Neural cell (in vitro differentiated cells): ENCODE measurements at regions not wholly inside any gene's neighbourhood (a gene's known extent, or its start where the extent isn't known, plus 50 kb on each side); places are given as distances from the start of the nearest gene placed in this dataset.

Source experiments
- H2AFZ ChIP-seq: fragments of 200-600, 300-800 bp; sonication (generic), shearing (Covaris generic); 2 replicates; pipeline ENCODE4 v1.6.0; 2014; ENCODE audit warnings: low read depth, mild to moderate bottlenecking, antibody characterized with exemption, low read length, moderate library complexity
- H3F3A ChIP-seq: fragments of 200-600 bp; shearing (Covaris generic); 2 replicates; pipeline ENCODE4 v1.6.1; 2016; ENCODE audit warnings: mild to moderate bottlenecking, moderate library complexity, mixed read lengths, antibody characterized with exemption, low read length; ENCODE audit not compliant: insufficient read depth, poor library complexity, severe bottlenecking
- H3K27ac ChIP-seq: fragments of 200-600, 300-800 bp; sonication (generic), shearing (Covaris generic); 2 replicates; pipeline ENCODE4 v1.5.1; 2014; ENCODE audit warnings: mild to moderate bottlenecking, low read length, moderate library complexity
- H3K27me3 ChIP-seq: fragments of 300-800, 200-600 bp; sonication (generic), shearing (Covaris generic); 2 replicates; pipeline ENCODE4 v1.6.0; 2014; ENCODE audit warnings: mild to moderate bottlenecking, low read depth, low read length, moderate library complexity; ENCODE audit not compliant: insufficient read depth
- H3K36me3 ChIP-seq: fragments of 300-800, 200-600 bp; sonication (generic), shearing (Covaris generic); 2 replicates; pipeline ENCODE4 v1.5.1; 2014; ENCODE audit warnings: mild to moderate bottlenecking, antibody characterized with exemption, low read length, moderate library complexity; ENCODE audit not compliant: insufficient read depth
- H3K4me2 ChIP-seq: fragments of 300-800, 200-600 bp; sonication (generic), shearing (Covaris generic); 2 replicates; pipeline ENCODE4 v1.6.0; 2014; ENCODE audit warnings: mild to moderate bottlenecking, low read length
- H3K4me3 ChIP-seq: fragments of 300-800, 200-600 bp; sonication (generic), shearing (Covaris generic); 2 replicates; pipeline ENCODE4 v1.5.1; 2014; ENCODE audit warnings: mild to moderate bottlenecking, low read length, moderate library complexity
- H3K79me2 ChIP-seq: fragments of 200-600 bp; shearing (Covaris generic); replicated peaks from 2 replicates; pipeline ENCODE4 v1.6.0; 2014; ENCODE audit warnings: mild to moderate bottlenecking, low read length, moderate library complexity; ENCODE audit not compliant: insufficient read depth
- H3K9ac ChIP-seq: fragments of 300-800, 200-600 bp; sonication (generic), shearing (Covaris generic); 2 replicates; pipeline ENCODE4 v1.6.1; 2016; ENCODE audit warnings: mild to moderate bottlenecking, low read length, mixed read lengths
- H3K9me2 ChIP-seq: fragments of 200-600 bp; shearing (Covaris generic); 2 replicates; pipeline ENCODE4 v1.6.1; 2016; ENCODE audit warnings: mild to moderate bottlenecking, low read length, mixed read lengths; ENCODE audit not compliant: insufficient read depth
- H3K9me3 ChIP-seq: fragments of 200-600, 300-800 bp; sonication (generic), shearing (Covaris generic); 2 replicates; pipeline ENCODE4 v1.6.1; 2016; ENCODE audit warnings: mild to moderate bottlenecking, mixed run types, low read length, moderate library complexity, mixed read lengths
- H4K20me1 ChIP-seq: fragments of 200-600 bp; shearing (Covaris generic); 2 replicates; pipeline ENCODE4 v1.6.1; 2016; ENCODE audit warnings: mild to moderate bottlenecking, mixed run types; ENCODE audit not compliant: insufficient read depth
- EP300 ChIP-seq: fragments of 450-650 bp; conservative IDR thresholded peaks from 2 replicates; pipeline ENCODE4 v1.6.1; 2014; ENCODE audit warnings: antibody characterized with exemption, mild to moderate bottlenecking, moderate library complexity; ENCODE audit not compliant: poor library complexity, severe bottlenecking
- MXI1 ChIP-seq: fragments of 450-650 bp; conservative IDR thresholded peaks from 2 replicates; pipeline ENCODE4 v1.6.1; 2014; ENCODE audit warnings: antibody characterized with exemption, mild to moderate bottlenecking; ENCODE audit not compliant: poor library complexity, severe bottlenecking
- POLR2AphosphoS5 ChIP-seq: IDR thresholded peaks from 2 replicates; pipeline ENCODE4 v1.6.1; 2012
- SMC3 ChIP-seq: fragments of 450-650 bp; conservative IDR thresholded peaks from 2 replicates; pipeline ENCODE4 v1.6.1; 2014; ENCODE audit warnings: antibody characterized with exemption, mild to moderate bottlenecking, moderate library complexity; ENCODE audit not compliant: poor library complexity
- TF ChIP-seq, protein P1 (sequence below): fragments of 450-650 bp; IDR thresholded peaks from 2 replicates; pipeline ENCODE4 v1.5.1; 2014; ENCODE audit warnings: antibody characterized with exemption, mild to moderate bottlenecking, moderate library complexity; ENCODE audit not compliant: poor library complexity, severe bottlenecking
- TF ChIP-seq, protein P2 (sequence below): IDR thresholded peaks from 2 replicates; pipeline ENCODE4 v1.6.1; 2012; ENCODE audit warnings: borderline replicate concordance

DNA sequence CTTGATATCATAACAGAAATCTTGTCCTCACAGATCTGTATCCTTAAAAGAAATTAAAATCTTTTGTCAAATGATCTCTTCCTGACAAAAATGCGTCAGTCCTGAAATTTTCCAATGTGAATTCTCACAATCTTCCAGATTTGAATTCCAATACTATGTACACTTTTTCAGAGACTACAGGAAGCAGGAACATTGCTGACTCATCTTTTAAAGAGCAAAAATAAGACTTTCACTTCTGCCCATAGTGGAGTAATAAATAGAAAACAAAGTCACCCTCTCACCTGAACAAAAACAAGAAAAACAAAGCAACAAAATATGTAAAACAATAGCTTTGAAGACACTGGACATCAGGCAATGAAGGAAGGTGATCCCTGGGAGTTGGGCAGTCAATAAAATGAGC, 167.0 kb upstream of the IPO5 start:
- Histone ChIP-seq H3K4me2 (no peak overlapping the region), H3F3A (no peaks in the 10 kb centered on the region), H2AFZ (no peak overlapping the region), H3K79me2 (no peaks in the 10 kb centered on the region), H3K4me3 (no peak overlapping the region), H3K27me3 (no peaks in the 10 kb centered on the region), H3K9me3 (peaks cover 5% of the 10 kb centered on the region), H3K36me3 (no peaks in the 10 kb centered on the region), H3K9ac (no peak overlapping the region), H3K9me2 (no peaks in the 10 kb centered on the region), H3K27ac (no peak overlapping the region), H4K20me1 (no peaks in the 10 kb centered on the region)
- TF ChIP-seq, protein P1, sequence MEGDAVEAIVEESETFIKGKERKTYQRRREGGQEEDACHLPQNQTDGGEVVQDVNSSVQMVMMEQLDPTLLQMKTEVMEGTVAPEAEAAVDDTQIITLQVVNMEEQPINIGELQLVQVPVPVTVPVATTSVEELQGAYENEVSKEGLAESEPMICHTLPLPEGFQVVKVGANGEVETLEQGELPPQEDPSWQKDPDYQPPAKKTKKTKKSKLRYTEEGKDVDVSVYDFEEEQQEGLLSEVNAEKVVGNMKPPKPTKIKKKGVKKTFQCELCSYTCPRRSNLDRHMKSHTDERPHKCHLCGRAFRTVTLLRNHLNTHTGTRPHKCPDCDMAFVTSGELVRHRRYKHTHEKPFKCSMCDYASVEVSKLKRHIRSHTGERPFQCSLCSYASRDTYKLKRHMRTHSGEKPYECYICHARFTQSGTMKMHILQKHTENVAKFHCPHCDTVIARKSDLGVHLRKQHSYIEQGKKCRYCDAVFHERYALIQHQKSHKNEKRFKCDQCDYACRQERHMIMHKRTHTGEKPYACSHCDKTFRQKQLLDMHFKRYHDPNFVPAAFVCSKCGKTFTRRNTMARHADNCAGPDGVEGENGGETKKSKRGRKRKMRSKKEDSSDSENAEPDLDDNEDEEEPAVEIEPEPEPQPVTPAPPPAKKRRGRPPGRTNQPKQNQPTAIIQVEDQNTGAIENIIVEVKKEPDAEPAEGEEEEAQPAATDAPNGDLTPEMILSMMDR: no peak
- TF ChIP-seq, protein P2, sequence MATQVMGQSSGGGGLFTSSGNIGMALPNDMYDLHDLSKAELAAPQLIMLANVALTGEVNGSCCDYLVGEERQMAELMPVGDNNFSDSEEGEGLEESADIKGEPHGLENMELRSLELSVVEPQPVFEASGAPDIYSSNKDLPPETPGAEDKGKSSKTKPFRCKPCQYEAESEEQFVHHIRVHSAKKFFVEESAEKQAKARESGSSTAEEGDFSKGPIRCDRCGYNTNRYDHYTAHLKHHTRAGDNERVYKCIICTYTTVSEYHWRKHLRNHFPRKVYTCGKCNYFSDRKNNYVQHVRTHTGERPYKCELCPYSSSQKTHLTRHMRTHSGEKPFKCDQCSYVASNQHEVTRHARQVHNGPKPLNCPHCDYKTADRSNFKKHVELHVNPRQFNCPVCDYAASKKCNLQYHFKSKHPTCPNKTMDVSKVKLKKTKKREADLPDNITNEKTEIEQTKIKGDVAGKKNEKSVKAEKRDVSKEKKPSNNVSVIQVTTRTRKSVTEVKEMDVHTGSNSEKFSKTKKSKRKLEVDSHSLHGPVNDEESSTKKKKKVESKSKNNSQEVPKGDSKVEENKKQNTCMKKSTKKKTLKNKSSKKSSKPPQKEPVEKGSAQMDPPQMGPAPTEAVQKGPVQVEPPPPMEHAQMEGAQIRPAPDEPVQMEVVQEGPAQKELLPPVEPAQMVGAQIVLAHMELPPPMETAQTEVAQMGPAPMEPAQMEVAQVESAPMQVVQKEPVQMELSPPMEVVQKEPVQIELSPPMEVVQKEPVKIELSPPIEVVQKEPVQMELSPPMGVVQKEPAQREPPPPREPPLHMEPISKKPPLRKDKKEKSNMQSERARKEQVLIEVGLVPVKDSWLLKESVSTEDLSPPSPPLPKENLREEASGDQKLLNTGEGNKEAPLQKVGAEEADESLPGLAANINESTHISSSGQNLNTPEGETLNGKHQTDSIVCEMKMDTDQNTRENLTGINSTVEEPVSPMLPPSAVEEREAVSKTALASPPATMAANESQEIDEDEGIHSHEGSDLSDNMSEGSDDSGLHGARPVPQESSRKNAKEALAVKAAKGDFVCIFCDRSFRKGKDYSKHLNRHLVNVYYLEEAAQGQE: no peak

DNA sequence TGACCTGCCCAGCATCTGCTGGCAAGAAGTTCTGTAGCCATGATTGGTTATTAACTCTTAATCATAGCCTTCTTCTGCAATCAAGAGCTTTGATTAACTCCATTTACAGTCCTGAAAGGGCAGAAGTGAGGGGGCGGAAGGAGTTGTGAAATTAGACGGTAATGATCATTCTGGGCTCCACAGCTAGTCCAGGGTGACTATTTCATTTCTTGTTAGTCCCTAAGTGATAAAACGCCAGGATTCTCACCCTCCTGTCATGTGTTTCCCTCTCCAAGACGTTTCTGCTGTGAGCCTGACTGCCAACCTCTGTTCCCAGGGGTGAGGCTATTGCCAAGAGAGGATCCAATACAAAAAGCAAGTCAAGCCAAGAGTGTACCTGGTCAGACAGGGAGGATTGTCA, 155.9 kb upstream of the IPO5 start:
- H3K9me2 ChIP-seq: no peaks in the 10 kb centered on the region
- no peak overlapping the region for H3K27ac ChIP-seq
- no peaks in the 10 kb centered on the region for H3K79me2 ChIP-seq

More for the DNA sequence above, 155.9 kb upstream of the IPO5 start:
- Histone ChIP-seq H3F3A (no peaks in the 10 kb centered on the region), H3K4me3 (no peak overlapping the region), H4K20me1 (no peaks in the 10 kb centered on the region), H3K36me3 (no peaks in the 10 kb centered on the region), H3K27me3 (no peaks in the 10 kb centered on the region), H3K9me3 (no peaks in the 10 kb centered on the region), H3K4me2 (no peak overlapping the region), H2AFZ (no peak overlapping the region), H3K9ac (no peak overlapping the region)
- TF ChIP-seq, protein P2: no peak
- TF ChIP-seq SMC3: no peak
- no peak for TF ChIP-seq MXI1
- no peak for TF ChIP-seq POLR2AphosphoS5
- TF ChIP-seq EP300: no peak
